HepG2 (cell line): ENCODE measurements at regions not wholly inside any gene's neighbourhood (a gene's known extent, or its start where the extent isn't known, plus 50 kb on each side); places are given as distances from the start of the nearest gene placed in this dataset.

Experiments
- ATAC-seq: fragments of 200-7000 bp; cut with Tn5 transposase; 3 replicates; pipeline ENCODE4 v1.9.1; 2020; ENCODE audit warnings: mild to moderate bottlenecking, moderate library complexity
- BruUV-seq: library from RNA; stranded (reverse); fragments of 400-500 nt; replicated peaks from 2 replicates; lab custom pipeline; 2021; lab: Mats Ljungman, UMichigan
- CTCF ChIA-PET: fragments of 300-600 bp; formaldehyde crosslinking; extraction: SDS; loops from one replicate; lab custom pipeline; 2021; ENCODE audit warnings: low total read pairs, inconsistent platforms, low intra/inter-chr PET ratio; lab: Yijun Ruan, JAX
- POLR2A ChIA-PET: fragments of 350-600 bp; sonication (Branson Sonifier 250); formaldehyde crosslinking; loops from one replicate; lab custom pipeline; 2020; ENCODE audit warnings: antibody characterized with exemption, inconsistent platforms; lab: Yijun Ruan, JAX
- DNase-seq: peaks from one replicate; pipeline ENCODE4 v3.0.0-alpha.2; 2015; ENCODE audit warnings: low spot score
- FAIRE-seq: peaks from 3 replicates; lab custom pipeline; 2011; peaks lifted over from hg19 to GRCh38; lab: Jason Lieb, UNC
- H2AFZ ChIP-seq: one replicate; pipeline ENCODE4 v1.6.1; 2011; ENCODE audit warnings: low read length, inconsistent platforms
- H3K27ac ChIP-seq: fragments of 300-600 bp; 3 replicates; pipeline ENCODE4 v1.8.0; 2011; ENCODE audit warnings: mixed run types, mild to moderate bottlenecking, mixed read lengths, low read length, inconsistent platforms; ENCODE audit not compliant: insufficient read depth; ENCODE audit errors: extremely low read length
- H3K27me3 ChIP-seq, 2 experiments: fragments of 200-600 bp in 1 of 2; 2 replicates in 1 of 2; 3 replicates in 1 of 2; pipeline versions ENCODE4 v1.6.0 to v1.8.0; 2011; ENCODE audit warnings: low read length in 2 of 2, mild to moderate bottlenecking in 2 of 2, moderate library complexity in 2 of 2, inconsistent platforms in 1 of 2; ENCODE audit not compliant: insufficient read depth in 2 of 2, control insufficient read depth in 1 of 2
- H3K36me3 ChIP-seq, 2 experiments: fragments of 200-600 bp in 1 of 2; replicated peaks in 1 of 2; 2 replicates in 1 of 2; 3 replicates in 1 of 2; pipeline versions ENCODE4 v1.5.1 to v1.8.0; 2011; ENCODE audit warnings: low read length in 2 of 2, inconsistent platforms in 1 of 2; ENCODE audit not compliant: insufficient read depth in 2 of 2, control insufficient read depth in 1 of 2
- H3K4me1 ChIP-seq: 2 replicates; pipeline ENCODE4 v1.5.1; 2012; ENCODE audit warnings: low read length, inconsistent platforms; ENCODE audit not compliant: insufficient read depth
- H3K4me2 ChIP-seq: 2 replicates; pipeline ENCODE4 v1.6.0; 2011; ENCODE audit warnings: low read depth, low read length, inconsistent platforms
- H3K4me3 ChIP-seq, 3 experiments: fragments of 200-600 bp in 1 of 3; sonication (generic), shearing (Covaris generic) in 1 of 3; replicated peaks in 1 of 3; 2 replicates each; pipeline ENCODE4 v1.5.1; 2011 to 2016; ENCODE audit warnings: low read length in 3 of 3, inconsistent platforms in 2 of 3, low read depth in 2 of 3, mild to moderate bottlenecking in 2 of 3, control low read depth in 1 of 3, mixed read lengths in 1 of 3; ENCODE audit not compliant: insufficient read depth in 1 of 3
- H3K79me2 ChIP-seq: one replicate; pipeline ENCODE4 v1.6.1; 2011; ENCODE audit warnings: low read length, inconsistent platforms; ENCODE audit not compliant: insufficient read depth
- H3K9ac ChIP-seq: 2 replicates; pipeline ENCODE4 v1.6.0; 2011; ENCODE audit warnings: mild to moderate bottlenecking, low read depth, low read length, inconsistent platforms; ENCODE audit not compliant: insufficient read depth
- H3K9me3 ChIP-seq: 2 replicates; pipeline ENCODE4 v1.5.1; 2012; ENCODE audit warnings: mild to moderate bottlenecking, low read length
- H4K20me1 ChIP-seq: 2 replicates; pipeline ENCODE4 v1.6.0; 2011; ENCODE audit warnings: inconsistent platforms, mild to moderate bottlenecking, low read length, moderate library complexity; ENCODE audit not compliant: insufficient read depth
- ATF2 ChIP-seq: sonication (generic); formaldehyde crosslinking; IDR thresholded peaks from 2 replicates; pipeline ENCODE4 v1.4.0; 2020; ENCODE audit warnings: missing genetic modification reagents
- CBX5 ChIP-seq: sonication (generic); formaldehyde crosslinking; IDR thresholded peaks from 2 replicates; pipeline ENCODE4 v1.4.0; 2020; ENCODE audit warnings: missing genetic modification reagents, borderline replicate concordance
- ESRRA ChIP-seq: sonication (generic); formaldehyde crosslinking; IDR thresholded peaks from 2 replicates; pipeline ENCODE4 v1.5.1; 2020; ENCODE audit warnings: mild to moderate bottlenecking, low read depth, missing genetic modification reagents
- GRHL1 ChIP-seq: sonication (generic); formaldehyde crosslinking; conservative IDR thresholded peaks from 2 replicates; pipeline ENCODE4 v1.8.0; 2022; ENCODE audit warnings: missing genetic modification reagents
- HINFP ChIP-seq: sonication (generic); formaldehyde crosslinking; IDR thresholded peaks from 2 replicates; pipeline ENCODE4 v1.4.0; 2020; ENCODE audit warnings: low read depth, mild to moderate bottlenecking, missing genetic modification reagents
- HOXA7 ChIP-seq: sonication (generic); formaldehyde crosslinking; IDR thresholded peaks from 2 replicates; pipeline ENCODE4 v1.8.1; 2022; ENCODE audit warnings: mild to moderate bottlenecking, missing genetic modification reagents, moderate library complexity
- JUNB ChIP-seq: sonication (generic); formaldehyde crosslinking; IDR thresholded peaks from 2 replicates; pipeline ENCODE4 v1.8.0; 2022; ENCODE audit warnings: missing genetic modification reagents, mild to moderate bottlenecking, borderline replicate concordance
- LCORL ChIP-seq, 2 experiments: fragments of 450-650 bp in 1 of 2; sonication (generic) in 1 of 2; formaldehyde crosslinking in 1 of 2; IDR thresholded peaks; 2 replicates each; pipeline versions ENCODE4 v1.5.0 to v1.6.1; 2017 to 2020; ENCODE audit warnings: antibody characterized with exemption in 1 of 2, missing genetic modification reagents in 1 of 2
- NCOA5 ChIP-seq: sonication (generic); formaldehyde crosslinking; IDR thresholded peaks from 2 replicates; pipeline ENCODE4 v1.4.0; 2020; ENCODE audit warnings: missing genetic modification reagents
- NFYC ChIP-seq: IDR thresholded peaks from 2 replicates; pipeline ENCODE4 v1.6.1; 2016; ENCODE audit warnings: missing genetic modification reagents, missing compliant biosample characterization
- NR3C1 ChIP-seq: sonication (generic); formaldehyde crosslinking; IDR thresholded peaks from 2 replicates; pipeline ENCODE4 v1.4.0; 2020; ENCODE audit warnings: missing genetic modification reagents
- ZBTB42 ChIP-seq: sonication (generic); formaldehyde crosslinking; IDR thresholded peaks from 2 replicates; pipeline ENCODE4 v1.5.0; 2020; ENCODE audit warnings: mild to moderate bottlenecking, missing genetic modification reagents
- ZNF251 ChIP-seq: sonication (generic); formaldehyde crosslinking; IDR thresholded peaks from 2 replicates; pipeline ENCODE4 v1.9.0; 2021; ENCODE audit warnings: mild to moderate bottlenecking, missing genetic modification reagents
- ZNF496 ChIP-seq: sonication (generic); formaldehyde crosslinking; IDR thresholded peaks from 2 replicates; pipeline ENCODE4 v1.8.1; 2023; ENCODE audit warnings: mild to moderate bottlenecking, moderate library complexity, missing genetic modification reagents; ENCODE audit not compliant: insufficient replicate concordance
- ZNF660 ChIP-seq: sonication (generic); formaldehyde crosslinking; IDR thresholded peaks from 2 replicates; pipeline ENCODE4 v1.5.1; 2020; ENCODE audit warnings: mild to moderate bottlenecking, low read depth, missing genetic modification reagents, borderline replicate concordance
- ZNF710 ChIP-seq: sonication (generic); formaldehyde crosslinking; IDR thresholded peaks from 2 replicates; pipeline ENCODE4 v1.5.0; 2020; ENCODE audit warnings: mild to moderate bottlenecking, missing genetic modification reagents, borderline replicate concordance
- WGBS: methylation state at CpG from one replicate; pipeline ENCODE4 v1.1.6; 2017; ENCODE audit warnings: low lambda C conversion rate; 5-methylcytosine and 5-hydroxymethylcytosine counted together
- in situ Hi-C: cut with HindIII; loops from 2 replicates; pipeline ENCODE4 v1.10.0; 2017; ENCODE audit warnings: low pct_unique_long_range_greater_than_20kb; ENCODE audit not compliant: extremely low pct_ligation_motif_present
- intact Hi-C: fragments of 100-400 bp; cut with micrococcal nuclease; formaldehyde crosslinking; loops from one replicate; pipeline ENCODE4 v1.10.0; 2022; ENCODE audit not compliant: unreplicated experiment

GRCh38 chr15:60086681-60087429, 82.7 kb downstream of the FOXB1 start:
- Histone ChIP-seq H4K20me1 (no peaks in the 10 kb centered on the region), H3K27ac (no peak overlapping the region), H3K4me1 (peaks cover 11% of the 10 kb centered on the region), H3K9me3 (no peaks in the 10 kb centered on the region), H3K79me2 (no peaks in the 10 kb centered on the region), H3K4me3 (no peak overlapping the region), H3K36me3 (no peaks in the 10 kb centered on the region)
- no peak for DNase-seq
- intact Hi-C loops, result no loop called here
- BruUV-seq, result no TSS peak
- ATAC-seq, result no peak
- no peak for FAIRE-seq
- in situ Hi-C loops, result no loop called here
- WGBS, result 46% methylated on average over 5 of the region's 8 CpGs
- TF ChIP-seq JUNB (CRISPR knock-in tag) (no peak), ESRRA (CRISPR knock-in tag) (no peak), ATF2 (CRISPR knock-in tag) (no peak), LCORL (IDR thresholded peaks at IDR 0.05) (no peak), LCORL (CRISPR knock-in tag; IDR thresholded peaks at IDR 0.05) (no peak), HOXA7 (CRISPR knock-in tag) (no peak), NR3C1 (CRISPR knock-in tag) (no peak), ZNF660 (CRISPR knock-in tag) (no peak), GRHL1 (no peak), NFYC (CRISPR knock-in tag) (no peak), ZNF710 (no peak), HINFP (CRISPR knock-in tag) (no peak), CBX5 (CRISPR knock-in tag) (no peak), ZNF251 (CRISPR knock-in tag) (no peak), ZNF496 (CRISPR knock-in tag) (no peak), ZBTB42 (CRISPR knock-in tag) (no peak), NCOA5 (no peak)
- TF ChIP-seq, all 625 proteins: peak for 0
- ChIA-PET CTCF (no interaction called here), POLR2A (no interaction called here)
- Histone ChIP-seq H3K27me3 (no peaks in the 10 kb centered on the region), H2AFZ (no peak overlapping the region), H3K4me2 (no peak overlapping the region), H3K9ac (no peak overlapping the region)
